Naive thymus-derived CD4-positive, alpha-beta T cell (primary cell): ENCODE measurements at regions not wholly inside any gene's neighbourhood (a gene's known extent, or its start where the extent isn't known, plus 50 kb on each side); places are given as distances from the start of the nearest gene placed in this dataset.

ENCODE experiments used
- ATAC-seq: fragments of 150-1000 bp; cut with Tn5 transposase; 2 replicates; pipeline ENCODE4 v1.10.0; 2021; ENCODE audit warnings: mild to moderate bottlenecking, moderate library complexity
- CTCF ChIA-PET: fragments of 350-600 bp; sonication (Branson Sonifier 250); formaldehyde crosslinking; loops from one replicate; lab custom pipeline; 2021; ENCODE audit warnings: antibody characterized with exemption; lab: Charles Lee
- POLR2A ChIA-PET: fragments of 350-600 bp; sonication (Branson Sonifier 250); formaldehyde crosslinking; loops from one replicate; lab custom pipeline; 2021; ENCODE audit warnings: antibody characterized with exemption, inconsistent platforms; lab: Charles Lee
- DNase-seq, 9 donors: peaks; one replicate each; pipeline versions ENCODE4 v3.0.0 to v3.0.0-alpha.2; 2020 to 2022; ENCODE audit warnings: mixed read lengths in 1 of 9
- H3K27ac ChIP-seq: one replicate; pipeline ENCODE4 v1.7.0; 2013; ENCODE audit warnings: mild to moderate bottlenecking, low read depth, low read length, moderate library complexity
- H3K27me3 ChIP-seq, 2 donors: one replicate each; pipeline ENCODE4 v1.7.0; 2013; ENCODE audit warnings: low read length in 2 of 2, mild to moderate bottlenecking in 2 of 2, moderate library complexity in 2 of 2; ENCODE audit not compliant: control insufficient read depth in 2 of 2, insufficient read depth in 2 of 2
- H3K36me3 ChIP-seq, 3 experiments: 1 replicate in 2 of 3; 2 replicates in 1 of 3; pipeline ENCODE4 v1.7.0; 2013; ENCODE audit warnings: low read length in 3 of 3, mild to moderate bottlenecking in 3 of 3, moderate library complexity in 1 of 3; ENCODE audit not compliant: insufficient read depth in 3 of 3, control insufficient read depth in 2 of 3
- H3K4me1 ChIP-seq, 2 donors: one replicate each; pipeline ENCODE4 v1.7.0; 2013; ENCODE audit warnings: low read length in 2 of 2, mild to moderate bottlenecking in 2 of 2, moderate library complexity in 1 of 2; ENCODE audit not compliant: control insufficient read depth in 2 of 2, insufficient read depth in 2 of 2
- H3K4me3 ChIP-seq: 2 replicates; pipeline ENCODE4 v1.7.0; 2013; ENCODE audit warnings: mild to moderate bottlenecking, low read length
- H3K9me3 ChIP-seq, 3 experiments: 1 replicate in 2 of 3; 2 replicates in 1 of 3; pipeline ENCODE4 v1.7.0; 2013; ENCODE audit warnings: low read length in 3 of 3; ENCODE audit not compliant: control insufficient read depth in 2 of 3
- H3K27ac Mint-ChIP-seq, 9 donors: one replicate each; pipeline ENCODE4 v1.8.0; 2020 to 2022; ENCODE audit warnings: mixed read lengths in 9 of 9, mild to moderate bottlenecking in 8 of 9, moderate library complexity in 5 of 9, inconsistent platforms in 2 of 9
- H3K27me3 Mint-ChIP-seq, 5 donors: one replicate each; pipeline ENCODE4 v1.8.0; 2021 to 2022; ENCODE audit warnings: mixed read lengths in 5 of 5, mild to moderate bottlenecking in 1 of 5
- H3K36me3 Mint-ChIP-seq, 5 donors: one replicate each; pipeline ENCODE4 v1.8.0; 2020 to 2022; ENCODE audit warnings: mixed read lengths in 5 of 5, mild to moderate bottlenecking in 3 of 5, inconsistent platforms in 1 of 5
- H3K4me1 Mint-ChIP-seq, 7 donors: one replicate each; pipeline ENCODE4 v1.8.0; 2020 to 2022; ENCODE audit warnings: mixed read lengths in 7 of 7, mild to moderate bottlenecking in 3 of 7, inconsistent platforms in 1 of 7
- H3K4me3 Mint-ChIP-seq, 10 donors: one replicate each; pipeline ENCODE4 v1.8.0; 2020 to 2022; ENCODE audit warnings: mild to moderate bottlenecking in 10 of 10, mixed read lengths in 10 of 10, moderate library complexity in 6 of 10, inconsistent platforms in 2 of 10
- H3K9me3 Mint-ChIP-seq, 11 donors: one replicate each; pipeline ENCODE4 v1.8.0; 2020 to 2022; ENCODE audit warnings: mixed read lengths in 11 of 11, mild to moderate bottlenecking in 4 of 11, inconsistent platforms in 1 of 11, moderate library complexity in 1 of 11
- intact Hi-C, 2 donors: fragments of 100-400 bp; cut with micrococcal nuclease; formaldehyde crosslinking; loops; one replicate each; pipeline ENCODE4 v1.15.1; 2023

DNA sequence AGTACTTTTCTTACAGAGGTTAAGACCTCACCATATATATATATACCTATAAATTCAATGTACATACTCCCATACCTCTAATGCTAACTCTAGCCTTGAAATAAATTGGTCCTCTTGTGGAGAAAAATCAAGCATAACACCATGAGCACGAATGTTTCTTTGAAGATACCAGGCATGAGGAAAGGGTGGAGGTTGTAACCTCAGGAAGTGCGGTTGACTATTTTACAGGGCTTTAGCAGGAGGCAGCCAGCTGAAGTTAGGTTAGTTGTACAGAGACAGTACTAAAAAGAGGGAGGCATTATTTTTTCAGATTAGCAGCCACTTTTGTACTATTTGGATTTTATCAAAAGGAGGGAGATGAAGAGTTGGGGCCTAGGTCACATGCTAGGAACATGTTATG is 767.0 kb downstream of the OTOL1 start:
- ChIA-PET CTCF (no interaction called here), POLR2A (no interaction called here)
- Mint-ChIP-seq H3K27me3 (no peaks in the 10 kb centered on the region), H3K4me3 (no peak overlapping the region), H3K9me3 (peaks cover 0 to 12% (median 3%) of the 10 kb centered on the region in 11 donors), H3K27ac (no peak overlapping the region), H3K4me1 (no peaks in the 10 kb centered on the region), H3K36me3 (no peaks in the 10 kb centered on the region)
- H3K9me3 ChIP-seq, result no peaks in the 10 kb centered on the region
- intact Hi-C loops, result no loop called here
- no peak overlapping the region for H3K27ac ChIP-seq
- H3K4me3 ChIP-seq, result no peak overlapping the region
- DNase-seq (no peak), ATAC-seq (no peak)
- no peaks in the 10 kb centered on the region for H3K4me1 ChIP-seq
- no peaks in the 10 kb centered on the region for H3K27me3 ChIP-seq
- H3K36me3 ChIP-seq, result no peaks in the 10 kb centered on the region

DNA sequence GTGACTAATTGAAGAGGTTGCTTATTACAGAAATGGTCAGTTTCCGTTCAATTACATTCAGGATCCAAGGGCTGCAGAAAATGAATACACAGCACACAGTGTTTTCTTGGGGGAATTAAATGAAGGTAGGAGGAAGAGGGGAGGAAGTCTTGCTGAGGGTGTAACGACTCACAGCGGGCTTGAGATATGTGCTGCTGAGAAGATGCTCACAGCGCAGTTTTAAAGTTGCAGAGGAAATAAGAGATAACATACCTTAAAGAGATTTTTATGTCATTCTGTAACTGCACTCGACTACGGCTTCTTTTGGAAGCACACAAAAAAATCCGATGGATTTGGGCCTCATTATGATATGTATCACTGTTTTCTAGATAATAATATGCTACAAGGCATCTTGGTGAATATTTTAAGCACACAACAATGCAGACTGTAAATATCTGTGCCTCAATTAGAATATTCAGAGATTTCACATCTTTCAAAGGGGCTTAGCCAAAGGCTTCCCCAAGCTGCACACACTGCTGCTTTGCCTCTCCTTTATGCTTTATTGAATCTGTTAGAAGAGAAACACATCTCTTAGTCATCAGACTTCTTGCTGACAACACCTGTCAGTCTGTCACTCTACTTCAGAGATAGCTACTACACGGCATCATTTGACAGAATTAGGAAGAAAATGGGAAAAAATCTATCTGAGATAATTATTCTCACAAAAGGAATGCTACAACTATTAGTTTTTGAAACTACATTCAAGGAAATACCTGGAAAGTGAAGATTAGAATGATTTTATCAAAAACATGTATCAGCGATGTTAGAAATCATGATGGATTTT is 773.2 kb downstream of the OTOL1 start:
- POLR2A ChIA-PET, result no interaction called here

DNA sequence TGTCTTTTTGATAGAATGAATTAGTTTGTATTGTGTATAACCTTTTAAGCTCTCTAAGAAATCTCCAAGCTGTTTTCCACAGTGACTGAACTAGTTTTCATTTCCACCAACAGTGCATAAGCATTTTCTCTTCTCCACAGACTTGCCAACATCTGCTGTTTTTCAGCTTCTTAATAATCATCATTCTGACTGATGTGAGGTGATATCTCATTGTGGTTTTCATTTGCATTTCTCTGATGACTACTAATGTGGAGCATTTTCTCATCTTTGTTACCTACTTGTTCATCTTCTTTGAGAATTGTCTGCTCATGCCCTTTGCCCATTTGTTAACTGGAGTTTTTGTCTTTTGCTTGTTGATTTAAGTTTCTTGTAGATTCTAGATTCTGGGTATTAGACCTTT is 777.5 kb downstream of the OTOL1 start:
- no peaks in the 10 kb centered on the region for H3K27me3 Mint-ChIP-seq
- no peaks in the 10 kb centered on the region for H3K4me1 Mint-ChIP-seq
- Histone ChIP-seq H3K27me3 (no peaks in the 10 kb centered on the region), H3K36me3 (no peaks in the 10 kb centered on the region), H3K27ac (no peak overlapping the region), H3K4me1 (no peaks in the 10 kb centered on the region), H3K9me3 (peaks cover 0 to 3% (median 0%) of the 10 kb centered on the region in 3 experiments), H3K4me3 (no peak overlapping the region)
- H3K36me3 Mint-ChIP-seq, result no peaks in the 10 kb centered on the region
- ATAC-seq (no peak), DNase-seq (no peak)
- H3K27ac Mint-ChIP-seq, result no peak overlapping the region
- POLR2A ChIA-PET, result no interaction called here
- no peak overlapping the region for H3K4me3 Mint-ChIP-seq
- CTCF ChIA-PET, result no interaction called here
- H3K9me3 Mint-ChIP-seq, result peaks cover 0 to 13% (median 1%) of the 10 kb centered on the region in 11 donors
- intact Hi-C loops, result no loop called here

More for the DNA sequence above, 773.2 kb downstream of the OTOL1 start:
- no peak for ATAC-seq
- CTCF ChIA-PET, result no interaction called here
- no peak overlapping the region for H3K4me3 Mint-ChIP-seq
- Histone ChIP-seq H3K27me3 (no peaks in the 10 kb centered on the region), H3K9me3 (no peaks in the 10 kb centered on the region), H3K4me1 (no peaks in the 10 kb centered on the region), H3K4me3 (no peak overlapping the region), H3K36me3 (no peaks in the 10 kb centered on the region), H3K27ac (no peak overlapping the region)
- no peak overlapping the region for H3K27ac Mint-ChIP-seq
- no peaks in the 10 kb centered on the region for H3K27me3 Mint-ChIP-seq
- intact Hi-C loops, result no loop called here
- peaks cover 0 to 13% (median 0%) of the 10 kb centered on the region in 11 donors for H3K9me3 Mint-ChIP-seq
- H3K36me3 Mint-ChIP-seq, result no peaks in the 10 kb centered on the region
- DNase-seq, result no peak
- H3K4me1 Mint-ChIP-seq, result no peaks in the 10 kb centered on the region

DNA sequence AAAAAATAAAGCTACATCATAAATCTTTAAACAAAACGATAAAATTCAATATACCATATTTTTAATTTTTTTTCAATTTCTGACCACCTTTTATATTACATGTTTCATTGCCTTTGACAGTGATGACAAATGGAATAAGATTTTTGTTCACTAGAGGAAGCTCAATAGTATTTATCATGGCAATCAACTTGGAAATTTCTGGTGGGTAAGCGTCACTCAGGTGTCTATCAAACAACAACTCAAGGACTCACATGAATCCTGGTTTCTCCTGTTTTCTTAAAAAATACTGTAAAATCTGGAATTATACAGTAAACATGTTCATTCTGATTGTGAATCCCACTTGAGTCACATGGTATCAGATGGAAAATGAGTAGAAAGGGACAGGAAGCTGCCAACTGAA is 782.2 kb downstream of the OTOL1 start:
- no peak overlapping the region for H3K27ac ChIP-seq
- peaks cover 0 to 22% (median 6%) of the 10 kb centered on the region in 11 donors for H3K9me3 Mint-ChIP-seq
- H3K4me3 Mint-ChIP-seq, result no peak overlapping the region
- CTCF ChIA-PET, result no interaction called here
- H3K4me3 ChIP-seq, result no peak overlapping the region
- DNase-seq (no peak), ATAC-seq (no peak)
- no peaks in the 10 kb centered on the region for H3K36me3 Mint-ChIP-seq
- no peaks in the 10 kb centered on the region for H3K27me3 Mint-ChIP-seq
- H3K27ac Mint-ChIP-seq, result no peak overlapping the region
- no peaks in the 10 kb centered on the region for H3K4me1 ChIP-seq
- no peaks in the 10 kb centered on the region for H3K27me3 ChIP-seq
- no peaks in the 10 kb centered on the region for H3K36me3 ChIP-seq
- POLR2A ChIA-PET, result no interaction called here
- peaks cover 0 to 3% (median 0%) of the 10 kb centered on the region in 3 experiments for H3K9me3 ChIP-seq
- no peaks in the 10 kb centered on the region for H3K4me1 Mint-ChIP-seq
- intact Hi-C loops, result no loop called here

DNA sequence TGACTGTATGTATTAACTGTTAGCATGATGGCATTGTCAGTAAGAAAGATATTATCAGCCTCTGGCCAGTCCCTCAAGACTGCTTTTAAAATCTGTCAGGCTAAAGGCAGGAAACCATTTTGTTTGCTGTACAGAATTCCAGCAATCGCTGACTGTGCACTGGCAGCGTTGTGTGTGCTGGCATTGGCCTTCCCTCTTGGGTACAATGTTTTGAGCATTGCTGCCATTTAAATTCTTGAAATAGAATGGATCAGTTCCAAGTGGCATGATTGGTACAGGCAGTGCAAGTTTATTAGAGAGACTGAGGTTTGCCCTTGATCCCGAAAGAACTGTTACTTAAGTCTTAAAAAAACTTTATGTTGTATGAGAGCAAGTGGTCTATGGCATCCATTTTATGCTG is 788.7 kb downstream of the OTOL1 start:
- intact Hi-C loops, result no loop called here
- no peak overlapping the region for H3K4me3 ChIP-seq
- Mint-ChIP-seq H3K27ac (no peak overlapping the region), H3K27me3 (no peaks in the 10 kb centered on the region), H3K36me3 (no peaks in the 10 kb centered on the region), H3K4me1 (no peaks in the 10 kb centered on the region), H3K9me3 (peaks cover 0 to 10% (median 3%) of the 10 kb centered on the region in 11 donors), H3K4me3 (no peak overlapping the region)
- no peaks in the 10 kb centered on the region for H3K36me3 ChIP-seq
- ATAC-seq (no peak), DNase-seq (no peak)
- no peak overlapping the region for H3K27ac ChIP-seq
- POLR2A ChIA-PET, result no interaction called here
- CTCF ChIA-PET, result no interaction called here
- no peaks in the 10 kb centered on the region for H3K27me3 ChIP-seq
- no peaks in the 10 kb centered on the region for H3K9me3 ChIP-seq
- H3K4me1 ChIP-seq, result no peaks in the 10 kb centered on the region

DNA sequence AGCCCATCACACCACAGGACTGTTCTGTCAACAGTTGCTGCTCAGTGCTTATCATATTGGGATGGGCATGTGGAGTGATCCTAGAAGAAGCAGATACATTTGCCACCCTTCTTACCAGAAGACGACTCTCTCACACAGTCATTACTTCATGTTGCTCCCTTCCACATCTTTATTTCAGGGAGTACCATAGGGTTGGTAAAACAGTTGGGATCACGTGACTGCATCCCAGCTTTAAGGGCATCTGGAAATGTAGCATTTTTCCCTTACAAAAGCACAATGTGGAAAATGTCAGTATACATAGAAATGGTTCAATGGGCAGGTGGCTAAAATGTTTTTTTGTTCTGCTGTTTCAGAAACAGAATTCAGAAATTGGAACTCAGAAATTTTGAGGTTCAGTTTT is 791.0 kb downstream of the OTOL1 start:
- H3K9me3 Mint-ChIP-seq, result peaks cover 0 to 6% (median 1%) of the 10 kb centered on the region in 11 donors
- no peaks in the 10 kb centered on the region for H3K27me3 ChIP-seq
- no peak for DNase-seq
- ChIA-PET CTCF (no interaction called here), POLR2A (no interaction called here)
- no peaks in the 10 kb centered on the region for H3K27me3 Mint-ChIP-seq
- H3K4me3 ChIP-seq, result no peak overlapping the region
- H3K4me1 ChIP-seq, result no peaks in the 10 kb centered on the region
- H3K4me1 Mint-ChIP-seq, result no peaks in the 10 kb centered on the region
- H3K9me3 ChIP-seq, result no peaks in the 10 kb centered on the region
- H3K27ac Mint-ChIP-seq, result no peak overlapping the region
- no peak overlapping the region for H3K27ac ChIP-seq
- H3K36me3 Mint-ChIP-seq, result no peaks in the 10 kb centered on the region
- ATAC-seq, result no peak
- intact Hi-C loops, result no loop called here
- H3K4me3 Mint-ChIP-seq, result no peak overlapping the region
- no peaks in the 10 kb centered on the region for H3K36me3 ChIP-seq

DNA sequence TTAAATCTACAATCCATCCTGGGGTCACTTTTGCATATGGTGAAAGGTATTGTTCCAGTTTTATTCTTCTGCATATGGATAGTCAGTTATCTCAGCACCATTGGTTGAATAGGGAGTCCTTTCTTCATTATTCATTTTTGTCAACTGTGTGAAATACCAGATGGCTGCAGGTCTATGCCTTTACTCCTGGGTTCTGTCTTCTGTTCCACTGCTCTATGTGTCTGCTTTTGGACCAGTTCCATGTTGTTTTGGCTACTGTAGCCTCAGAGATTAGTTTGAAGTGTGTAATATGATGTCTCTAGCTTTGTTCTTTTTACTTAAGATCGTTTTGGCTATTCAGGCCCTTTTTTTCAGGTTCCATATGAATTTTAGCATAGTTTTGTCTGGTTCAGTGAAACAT is 795.8 kb downstream of the OTOL1 start:
- no peak overlapping the region for H3K4me3 ChIP-seq
- ATAC-seq (no peak), DNase-seq (no peak)
- no peaks in the 10 kb centered on the region for H3K4me1 Mint-ChIP-seq
- ChIA-PET CTCF (no interaction called here), POLR2A (no interaction called here)
- no peak overlapping the region for H3K27ac Mint-ChIP-seq
- no peaks in the 10 kb centered on the region for H3K9me3 ChIP-seq
- no peaks in the 10 kb centered on the region for H3K27me3 Mint-ChIP-seq
- H3K9me3 Mint-ChIP-seq, result peaks cover 0 to 11% (median 3%) of the 10 kb centered on the region in 11 donors
- no peaks in the 10 kb centered on the region for H3K36me3 Mint-ChIP-seq
- intact Hi-C loops, result no loop called here
- no peak overlapping the region for H3K27ac ChIP-seq
- no peak overlapping the region for H3K4me3 Mint-ChIP-seq
- no peaks in the 10 kb centered on the region for H3K27me3 ChIP-seq
- no peaks in the 10 kb centered on the region for H3K4me1 ChIP-seq
- no peaks in the 10 kb centered on the region for H3K36me3 ChIP-seq
